HEK293 (cell line): ENCODE measurements at regions not wholly inside any gene's neighbourhood (a gene's known extent, or its start where the extent isn't known, plus 50 kb on each side); places are given as distances from the start of the nearest gene placed in this dataset.

Experiments used
- CTCF ChIA-PET: fragments of 350-600 bp; formaldehyde crosslinking; extraction: SDS; loops from one replicate; lab custom pipeline; 2021; ENCODE audit warnings: antibody characterized with exemption; lab: Yijun Ruan, JAX
- POLR2A ChIA-PET: fragments of 300-600 bp; formaldehyde crosslinking; extraction: SDS; loops from one replicate; lab custom pipeline; 2020; ENCODE audit warnings: antibody characterized with exemption, inconsistent platforms; lab: Yijun Ruan, JAX
- H3K27ac ChIP-seq: fragments of 200-500 bp; sonication (Bioruptor generic); 2 replicates; pipeline ENCODE4 v1.5.1; 2014; ENCODE audit warnings: low read depth, low read length, control low read depth, inconsistent platforms; ENCODE audit errors: extremely low read depth
- H3K36me3 ChIP-seq, 2 experiments: fragments of 200-500 bp in 1 of 2; sonication (Bioruptor generic) in 1 of 2; 1 replicate in 1 of 2; 2 replicates in 1 of 2; pipeline ENCODE4 v1.5.1; 2014 to 2017; ENCODE audit warnings: inconsistent platforms in 2 of 2, low read length in 2 of 2; ENCODE audit not compliant: control insufficient read depth in 2 of 2, insufficient read depth in 1 of 2
- H3K4me1 ChIP-seq: fragments of 200-500 bp; sonication (Bioruptor generic); 2 replicates; pipeline ENCODE4 v1.5.1; 2014; ENCODE audit warnings: mild to moderate bottlenecking, low read length, inconsistent platforms; ENCODE audit not compliant: control insufficient read depth, insufficient read depth
- H3K4me3 ChIP-seq: 2 replicates; pipeline ENCODE4 v1.5.1; 2011; ENCODE audit warnings: low read depth, mild to moderate bottlenecking, control low read depth, low read length, moderate library complexity
- H3K9me3 ChIP-seq: fragments of 200-500 bp; sonication (Bioruptor generic); 2 replicates; pipeline ENCODE4 v1.5.1; 2014; ENCODE audit warnings: low read depth, low read length, inconsistent platforms; ENCODE audit not compliant: control insufficient read depth, insufficient read depth
- FEZF1 ChIP-seq: fragments of 450-650 bp; formaldehyde crosslinking; IDR thresholded peaks from 2 replicates; pipeline ENCODE4 v1.5.1; 2016; ENCODE audit warnings: missing biosample characterization, missing genetic modification characterization
- GLIS1 ChIP-seq: fragments of 450-650 bp; formaldehyde crosslinking; IDR thresholded peaks from 2 replicates; pipeline ENCODE4 v1.5.1; 2016; ENCODE audit warnings: missing biosample characterization, missing genetic modification characterization
- OSR2 ChIP-seq: fragments of 450-650 bp; formaldehyde crosslinking; IDR thresholded peaks from 2 replicates; pipeline ENCODE4 v1.5.1; 2016; ENCODE audit warnings: missing biosample characterization, missing genetic modification characterization
- SP7 ChIP-seq: fragments of 450-650 bp; formaldehyde crosslinking; IDR thresholded peaks from 2 replicates; pipeline ENCODE4 v1.5.1; 2016; ENCODE audit warnings: missing biosample characterization, missing genetic modification characterization
- ZNF140 ChIP-seq: fragments of 450-650 bp; formaldehyde crosslinking; IDR thresholded peaks from 2 replicates; pipeline ENCODE4 v1.5.1; 2016; ENCODE audit warnings: missing biosample characterization, missing genetic modification characterization
- ZNF148 ChIP-seq: fragments of 450-650 bp; formaldehyde crosslinking; IDR thresholded peaks from 2 replicates; pipeline ENCODE4 v1.5.0; 2017; ENCODE audit warnings: missing biosample characterization, missing genetic modification characterization, borderline replicate concordance
- ZNF155 ChIP-seq: fragments of 450-650 bp; formaldehyde crosslinking; IDR thresholded peaks from 2 replicates; pipeline ENCODE4 v1.5.1; 2016; ENCODE audit warnings: missing biosample characterization, missing genetic modification characterization
- ZNF266 ChIP-seq: fragments of 450-650 bp; formaldehyde crosslinking; IDR thresholded peaks from 2 replicates; pipeline ENCODE4 v1.5.1; 2016; ENCODE audit warnings: missing biosample characterization, missing genetic modification characterization, low read depth
- ZNF366 ChIP-seq: fragments of 450-650 bp; formaldehyde crosslinking; conservative IDR thresholded peaks from 2 replicates; pipeline ENCODE4 v1.5.1; 2016; ENCODE audit warnings: missing biosample characterization, missing genetic modification characterization
- ZNF391 ChIP-seq: fragments of 450-650 bp; formaldehyde crosslinking; IDR thresholded peaks from 2 replicates; pipeline ENCODE4 v1.5.1; 2016; ENCODE audit warnings: low read depth, missing biosample characterization, missing genetic modification characterization, borderline replicate concordance
- ZNF404 ChIP-seq: fragments of 450-650 bp; formaldehyde crosslinking; IDR thresholded peaks from 2 replicates; pipeline ENCODE4 v1.5.1; 2017; ENCODE audit warnings: missing biosample characterization, missing genetic modification characterization
- ZNF549 ChIP-seq: fragments of 450-650 bp; IDR thresholded peaks from 2 replicates; pipeline ENCODE4 v1.5.1; 2018; ENCODE audit warnings: missing biosample characterization, missing genetic modification characterization, mild to moderate bottlenecking, inconsistent platforms, moderate library complexity
- ZNF623 ChIP-seq: fragments of 450-650 bp; formaldehyde crosslinking; IDR thresholded peaks from 2 replicates; pipeline ENCODE4 v1.5.1; 2016; ENCODE audit warnings: missing biosample characterization, missing genetic modification characterization
- ZSCAN5A ChIP-seq: fragments of 450-650 bp; formaldehyde crosslinking; IDR thresholded peaks from 2 replicates; pipeline ENCODE4 v1.5.1; 2016; ENCODE audit warnings: missing biosample characterization, missing genetic modification characterization
- ZXDB ChIP-seq: fragments of 450-650 bp; formaldehyde crosslinking; IDR thresholded peaks from 2 replicates; pipeline ENCODE4 v1.5.1; 2016; ENCODE audit warnings: missing biosample characterization, missing genetic modification characterization
- TF ChIP-seq, protein P1 (sequence below): fragments of 450-650 bp; formaldehyde crosslinking; IDR thresholded peaks from 2 replicates; pipeline ENCODE4 v1.5.1; 2017; ENCODE audit warnings: missing biosample characterization, missing genetic modification characterization

DNA sequence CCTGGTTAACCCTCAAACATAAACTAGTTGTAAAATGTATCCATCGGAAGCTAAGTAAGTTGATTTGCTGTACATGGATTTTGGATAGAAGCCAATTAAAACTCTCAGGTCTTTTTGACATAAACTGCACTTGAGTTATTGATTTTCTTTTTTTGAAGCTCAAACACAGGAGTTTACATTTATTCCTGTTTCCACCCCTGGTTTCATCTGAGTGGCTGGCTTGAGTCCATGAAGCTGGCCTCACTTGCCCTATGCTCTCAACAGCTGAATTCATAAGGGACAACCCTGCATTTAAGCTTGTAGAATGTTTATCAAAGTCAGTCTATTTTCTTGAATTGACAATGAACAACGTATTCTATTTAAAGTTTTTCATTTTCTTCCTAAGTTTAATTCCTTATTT is 58.1 kb upstream of the PLEKHG1 start:
- H3K4me1 ChIP-seq, result peaks cover 10% of the 10 kb centered on the region
- no peak overlapping the region for H3K27ac ChIP-seq
- TF ChIP-seq FEZF1 (tag by site-specific recombination), result peak; percentile 67
- TF ChIP-seq SP7 (tag by site-specific recombination), result peak; percentile 38; the same call in 1 of the 2 replicates
- no peak for TF ChIP-seq GLIS1 (tag by site-specific recombination)
- TF ChIP-seq ZNF266 (tag by site-specific recombination), result no peak
- TF ChIP-seq, protein P1, sequence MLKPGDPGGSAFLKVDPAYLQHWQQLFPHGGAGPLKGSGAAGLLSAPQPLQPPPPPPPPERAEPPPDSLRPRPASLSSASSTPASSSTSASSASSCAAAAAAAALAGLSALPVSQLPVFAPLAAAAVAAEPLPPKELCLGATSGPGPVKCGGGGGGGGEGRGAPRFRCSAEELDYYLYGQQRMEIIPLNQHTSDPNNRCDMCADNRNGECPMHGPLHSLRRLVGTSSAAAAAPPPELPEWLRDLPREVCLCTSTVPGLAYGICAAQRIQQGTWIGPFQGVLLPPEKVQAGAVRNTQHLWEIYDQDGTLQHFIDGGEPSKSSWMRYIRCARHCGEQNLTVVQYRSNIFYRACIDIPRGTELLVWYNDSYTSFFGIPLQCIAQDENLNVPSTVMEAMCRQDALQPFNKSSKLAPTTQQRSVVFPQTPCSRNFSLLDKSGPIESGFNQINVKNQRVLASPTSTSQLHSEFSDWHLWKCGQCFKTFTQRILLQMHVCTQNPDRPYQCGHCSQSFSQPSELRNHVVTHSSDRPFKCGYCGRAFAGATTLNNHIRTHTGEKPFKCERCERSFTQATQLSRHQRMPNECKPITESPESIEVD (tag by site-specific recombination), result peak; percentile 89
- TF ChIP-seq ZNF366 (tag by site-specific recombination), result 0 out of 2 replicates have a peak, but pooled peaks have one; percentile 10
- TF ChIP-seq ZNF148, result no peak
- TF ChIP-seq ZNF155 (tag by site-specific recombination), result no peak
- 0 out of 2 replicates have a peak, but pooled peaks have one; percentile 28 for TF ChIP-seq ZXDB (tag by site-specific recombination)
- no peak for TF ChIP-seq ZSCAN5A (tag by site-specific recombination)
- TF ChIP-seq OSR2 (tag by site-specific recombination), result peak; percentile 65
- TF ChIP-seq, all 188 proteins: peak for 6
- Histone ChIP-seq H3K9me3 (no peaks in the 10 kb centered on the region), H3K4me3 (no peak overlapping the region), H3K36me3 (no peaks in the 10 kb centered on the region)
- POLR2A ChIA-PET, result interaction anchor here (0.8 to 1.1 kb wide), 2 partner anchors 8 to 58 kb away, joined by 3 read pairs; partner anchors contain the start of gene PLEKHG1
- CTCF ChIA-PET, result interaction anchor here (0.6 to 3.8 kb wide), 8 partner anchors 9 to 328 kb away, joined by 3 to 21 read pairs (median 4); no protein-coding TSS in a partner anchor

GRCh38 chr6:150543178-150543577 is 56.5 kb upstream of the PLEKHG1 start:
- Histone ChIP-seq H3K4me3 (no peak overlapping the region), H3K9me3 (no peaks in the 10 kb centered on the region), H3K27ac (no peak overlapping the region), H3K4me1 (peaks cover 10% of the 10 kb centered on the region), H3K36me3 (no peaks in the 10 kb centered on the region)
- ChIA-PET POLR2A (interaction anchor here (0.5 kb wide), 1 partner anchor 56 kb away, joined by 4 read pairs; no protein-coding TSS in a partner anchor), CTCF (interaction anchor here (0.7 to 3.8 kb wide), 2 partner anchors 125 to 551 kb away, joined by 3 to 21 read pairs; no protein-coding TSS in a partner anchor)
- TF ChIP-seq ZNF623 (tag by site-specific recombination), result peak; percentile 93
- TF ChIP-seq ZNF391 (tag by site-specific recombination), result no peak

DNA sequence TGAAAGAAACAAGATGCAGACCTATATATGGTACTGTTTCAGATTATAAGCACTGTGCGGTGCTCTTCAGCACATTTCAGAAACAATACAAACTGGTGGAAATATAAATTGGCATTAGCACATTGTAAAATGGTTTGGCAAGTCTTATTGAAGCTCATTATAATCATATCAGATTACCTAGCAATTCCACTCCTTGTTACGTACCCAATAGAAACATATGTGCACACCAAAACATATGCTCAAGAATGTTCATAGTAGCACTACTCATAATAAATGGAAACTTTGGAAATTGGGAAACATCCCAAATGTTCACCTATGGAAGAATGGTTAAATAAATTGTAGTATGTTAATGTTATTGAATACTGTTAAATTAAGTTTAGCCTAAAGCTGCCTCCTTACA is 54.9 kb upstream of the PLEKHG1 start:
- Histone ChIP-seq H3K9me3 (no peaks in the 10 kb centered on the region), H3K27ac (no peak overlapping the region)
- POLR2A ChIA-PET, result no interaction called here
- no peak for TF ChIP-seq ZNF404 (tag by site-specific recombination)
- peak; percentile 97 for TF ChIP-seq ZNF140 (tag by site-specific recombination)
- no peak for TF ChIP-seq ZNF549 (tag by site-specific recombination)
- TF ChIP-seq, all 188 proteins: peak for 1
- Histone ChIP-seq H3K4me1 (peaks cover 13% of the 10 kb centered on the region), H3K36me3 (no peaks in the 10 kb centered on the region), H3K4me3 (no peak overlapping the region)
- CTCF ChIA-PET, result no interaction called here
